ENCODE measurements at regions not wholly inside any gene's neighbourhood (a gene's known extent, or its start where the extent isn't known, plus 50 kb on each side); places are given as distances from the start of the nearest gene placed in this dataset.

DNA sequence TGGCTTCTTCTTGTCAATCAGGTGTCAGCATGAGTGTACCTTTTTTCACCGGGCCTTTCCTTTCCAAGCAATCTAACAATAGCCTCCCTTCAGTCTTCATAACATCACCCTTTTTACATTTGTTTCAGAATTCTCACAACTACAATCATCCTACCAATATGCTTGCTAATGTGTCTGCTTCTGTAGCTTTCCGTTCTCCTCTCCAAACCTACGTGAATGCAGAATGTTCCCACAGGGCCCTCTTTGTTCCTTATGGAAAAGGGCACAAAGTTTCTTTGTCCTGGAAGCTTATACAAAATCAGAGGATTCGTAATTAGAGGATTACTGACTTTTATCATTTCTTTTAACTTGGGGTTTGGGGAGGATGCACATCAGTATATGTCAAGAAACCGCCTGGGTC, 461.8 kb downstream of the CENPC start:
- TF ChIP-seq, protein P1, sequence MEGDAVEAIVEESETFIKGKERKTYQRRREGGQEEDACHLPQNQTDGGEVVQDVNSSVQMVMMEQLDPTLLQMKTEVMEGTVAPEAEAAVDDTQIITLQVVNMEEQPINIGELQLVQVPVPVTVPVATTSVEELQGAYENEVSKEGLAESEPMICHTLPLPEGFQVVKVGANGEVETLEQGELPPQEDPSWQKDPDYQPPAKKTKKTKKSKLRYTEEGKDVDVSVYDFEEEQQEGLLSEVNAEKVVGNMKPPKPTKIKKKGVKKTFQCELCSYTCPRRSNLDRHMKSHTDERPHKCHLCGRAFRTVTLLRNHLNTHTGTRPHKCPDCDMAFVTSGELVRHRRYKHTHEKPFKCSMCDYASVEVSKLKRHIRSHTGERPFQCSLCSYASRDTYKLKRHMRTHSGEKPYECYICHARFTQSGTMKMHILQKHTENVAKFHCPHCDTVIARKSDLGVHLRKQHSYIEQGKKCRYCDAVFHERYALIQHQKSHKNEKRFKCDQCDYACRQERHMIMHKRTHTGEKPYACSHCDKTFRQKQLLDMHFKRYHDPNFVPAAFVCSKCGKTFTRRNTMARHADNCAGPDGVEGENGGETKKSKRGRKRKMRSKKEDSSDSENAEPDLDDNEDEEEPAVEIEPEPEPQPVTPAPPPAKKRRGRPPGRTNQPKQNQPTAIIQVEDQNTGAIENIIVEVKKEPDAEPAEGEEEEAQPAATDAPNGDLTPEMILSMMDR (IDR thresholded peaks at IDR 0.05) = no peak
- TF ChIP-seq POLR2A (IDR thresholded peaks at IDR 0.05) = no peak

All from uterus (tissue), 2 donors.